ENCODE measurements at regions not wholly inside any gene's neighbourhood (a gene's known extent, or its start where the extent isn't known, plus 50 kb on each side); places are given as distances from the start of the nearest gene placed in this dataset.
A peak's percentile ranks its signal among the peaks of the same experiment; 100 is the strongest.

- no peak for DNase-seq
These were observed 403.2 kb upstream of the RASGEF1B start for GRCh38 chr4:81874661-81875515.

GRCh38 chr4:81870275-81870674 lies 398.6 kb upstream of the RASGEF1B start:
- DNase-seq, result no peak

- DNase-seq, result no peak
These were observed 388.4 kb upstream of the RASGEF1B start for GRCh38 chr4:81860111-81860510.

- DNase-seq, result no peak
These were observed 382.7 kb upstream of the RASGEF1B start for GRCh38 chr4:81854406-81854805.

GRCh38 chr4:81852031-81852715 lies 380.5 kb upstream of the RASGEF1B start:
- no peak for DNase-seq

- DNase-seq, result no peak
These were observed 379.0 kb upstream of the RASGEF1B start for GRCh38 chr4:81850701-81851100.

GRCh38 chr4:81845761-81846160 lies 374.1 kb upstream of the RASGEF1B start:
- DNase-seq, result peak; percentile 29

GRCh38 chr4:81845273-81845672 lies 373.6 kb upstream of the RASGEF1B start:
- peak; percentile 0 for DNase-seq

- DNase-seq, result peak; percentile 68
These were observed 373.0 kb upstream of the RASGEF1B start for GRCh38 chr4:81844717-81845116.

GRCh38 chr4:81839347-81840042 lies 367.8 kb upstream of the RASGEF1B start:
- DNase-seq, result no peak

- DNase-seq, result no peak
These were observed 366.9 kb upstream of the RASGEF1B start for GRCh38 chr4:81838586-81838985.

- no peak for DNase-seq
These were observed 365.0 kb upstream of the RASGEF1B start for GRCh38 chr4:81836716-81837115.

GRCh38 chr4:81833576-81833975 lies 361.9 kb upstream of the RASGEF1B start:
- DNase-seq, result no peak

GRCh38 chr4:81828991-81829390 lies 357.3 kb upstream of the RASGEF1B start:
- no peak for DNase-seq

GRCh38 chr4:81827577-81828202 lies 356.0 kb upstream of the RASGEF1B start:
- no peak for DNase-seq

GRCh38 chr4:81826817-81827424 lies 355.2 kb upstream of the RASGEF1B start:
- DNase-seq, result no peak

GRCh38 chr4:81826335-81826734 lies 354.6 kb upstream of the RASGEF1B start:
- DNase-seq, result no peak

GRCh38 chr4:81818385-81818920 lies 346.7 kb upstream of the RASGEF1B start:
- no peak for DNase-seq

- DNase-seq, result no peak
These were observed 344.5 kb upstream of the RASGEF1B start for GRCh38 chr4:81816031-81816761.

GRCh38 chr4:81814987-81815541 lies 343.4 kb upstream of the RASGEF1B start:
- no peak for DNase-seq

Measured in fibroblast of skin of scalp (primary cell).